Body of pancreas (tissue), 4 donors: ENCODE measurements at regions not wholly inside any gene's neighbourhood (a gene's known extent, or its start where the extent isn't known, plus 50 kb on each side); places are given as distances from the start of the nearest gene placed in this dataset.

ENCODE experiments used
- ATAC-seq: fragments of 150-250 bp; one replicate; pipeline ENCODE4 v1.9.1; 2016
- DNase-seq, 4 donors: peaks; one replicate each; pipeline ENCODE4 v3.0.0-alpha.2; 2019
- H3K27ac ChIP-seq, 4 donors: fragments of 200-600 bp; sonication (generic); 1 replicate in 3 of 4; 2 replicates in 1 of 4; pipeline versions ENCODE4 v1.5.1 to v1.6.1; 2016 to 2019; ENCODE audit warnings: mild to moderate bottlenecking in 1 of 4, mixed read lengths in 1 of 4, moderate library complexity in 1 of 4
- H3K27me3 ChIP-seq, 2 donors: fragments of 200-600 bp; sonication (generic); one replicate each; pipeline ENCODE4 v1.6.0; 2016; ENCODE audit warnings: mild to moderate bottlenecking in 1 of 2
- H3K36me3 ChIP-seq, 2 donors: fragments of 200-600 bp; sonication (generic); replicated peaks in 1 of 2; 2 replicates each; pipeline ENCODE4 v1.5.1; 2016; ENCODE audit warnings: low read depth in 2 of 2; ENCODE audit not compliant: insufficient read depth in 1 of 2
- H3K4me1 ChIP-seq: fragments of 200-600 bp; sonication (generic); one replicate; pipeline ENCODE4 v1.6.0; 2016
- H3K4me3 ChIP-seq, 2 donors: fragments of 200-600 bp; sonication (generic); 1 replicate in 1 of 2; 2 replicates in 1 of 2; pipeline ENCODE4 v1.5.1; 2016 to 2019
- H3K9me3 ChIP-seq, 3 donors: fragments of 200-600 bp; sonication (generic); 1 replicate in 2 of 3; 2 replicates in 1 of 3; pipeline ENCODE4 v1.5.1; 2016
- POLR2A ChIP-seq, 3 donors: fragments of 450-650 bp; IDR thresholded peaks; one replicate each; pipeline ENCODE4 v1.6.1; 2016; ENCODE audit warnings: antibody characterized with exemption in 3 of 3, mild to moderate bottlenecking in 2 of 3
- whole genome bisulfite sequencing, 2 donors: methylation state at CpG; one replicate each; pipeline ENCODE4 v1.1.5; 2017; 5-methylcytosine and 5-hydroxymethylcytosine counted together
- intact Hi-C: fragments of 100-400 bp; cut with DNase I; formaldehyde crosslinking; loops from one replicate; pipeline ENCODE4 v1.15.1; 2023
- TF ChIP-seq, protein P1 (sequence below), 7 experiments: fragments of 450-650 bp in 4 of 7; fragments of 200-600 bp in 3 of 7; sonication (generic) in 3 of 7; IDR thresholded peaks; one replicate each; pipeline ENCODE4 v1.5.1; 2016 to 2019; ENCODE audit warnings: antibody characterized with exemption in 7 of 7

DNA sequence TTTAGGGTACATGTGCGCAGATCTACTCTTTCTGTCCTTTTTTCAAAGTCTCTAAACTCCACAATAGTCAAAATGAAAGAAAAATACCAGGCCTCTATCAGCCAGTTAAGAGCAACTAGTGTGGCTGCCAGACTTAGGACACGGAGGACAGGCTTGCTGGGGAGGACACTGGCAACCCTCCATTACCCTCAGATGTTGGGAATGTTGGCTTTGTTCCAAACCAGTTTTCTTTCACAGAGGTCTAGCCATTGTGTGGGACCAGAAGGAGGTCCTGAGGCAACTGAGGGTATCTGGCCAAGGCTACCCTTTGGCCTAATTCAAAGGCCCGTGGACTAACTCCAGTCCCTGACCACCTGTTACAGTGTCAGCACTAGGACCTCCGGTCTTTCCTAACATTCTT lies 51.2 kb upstream of the MED9 start:
- no peaks in the 10 kb centered on the region for H3K27me3 ChIP-seq
- 81 to 88% methylated on average over 4 of the region's 4 CpGs for WGBS, 2 donors
- intact Hi-C loops: no loop called here
- H3K4me1 ChIP-seq: peaks cover 15% of the 10 kb centered on the region
- H3K36me3 ChIP-seq: no peaks in the 10 kb centered on the region
- no peak overlapping the region for H3K27ac ChIP-seq
- ATAC-seq (no peak), DNase-seq (no peak)
- no peak overlapping the region for H3K4me3 ChIP-seq
- H3K9me3 ChIP-seq: peaks cover 0 to 6% (median 0%) of the 10 kb centered on the region in 3 donors
- TF ChIP-seq, protein P1, sequence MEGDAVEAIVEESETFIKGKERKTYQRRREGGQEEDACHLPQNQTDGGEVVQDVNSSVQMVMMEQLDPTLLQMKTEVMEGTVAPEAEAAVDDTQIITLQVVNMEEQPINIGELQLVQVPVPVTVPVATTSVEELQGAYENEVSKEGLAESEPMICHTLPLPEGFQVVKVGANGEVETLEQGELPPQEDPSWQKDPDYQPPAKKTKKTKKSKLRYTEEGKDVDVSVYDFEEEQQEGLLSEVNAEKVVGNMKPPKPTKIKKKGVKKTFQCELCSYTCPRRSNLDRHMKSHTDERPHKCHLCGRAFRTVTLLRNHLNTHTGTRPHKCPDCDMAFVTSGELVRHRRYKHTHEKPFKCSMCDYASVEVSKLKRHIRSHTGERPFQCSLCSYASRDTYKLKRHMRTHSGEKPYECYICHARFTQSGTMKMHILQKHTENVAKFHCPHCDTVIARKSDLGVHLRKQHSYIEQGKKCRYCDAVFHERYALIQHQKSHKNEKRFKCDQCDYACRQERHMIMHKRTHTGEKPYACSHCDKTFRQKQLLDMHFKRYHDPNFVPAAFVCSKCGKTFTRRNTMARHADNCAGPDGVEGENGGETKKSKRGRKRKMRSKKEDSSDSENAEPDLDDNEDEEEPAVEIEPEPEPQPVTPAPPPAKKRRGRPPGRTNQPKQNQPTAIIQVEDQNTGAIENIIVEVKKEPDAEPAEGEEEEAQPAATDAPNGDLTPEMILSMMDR (IDR thresholded peaks at IDR 0.05): no peak
- TF ChIP-seq POLR2A (IDR thresholded peaks at IDR 0.05): no peak

DNA sequence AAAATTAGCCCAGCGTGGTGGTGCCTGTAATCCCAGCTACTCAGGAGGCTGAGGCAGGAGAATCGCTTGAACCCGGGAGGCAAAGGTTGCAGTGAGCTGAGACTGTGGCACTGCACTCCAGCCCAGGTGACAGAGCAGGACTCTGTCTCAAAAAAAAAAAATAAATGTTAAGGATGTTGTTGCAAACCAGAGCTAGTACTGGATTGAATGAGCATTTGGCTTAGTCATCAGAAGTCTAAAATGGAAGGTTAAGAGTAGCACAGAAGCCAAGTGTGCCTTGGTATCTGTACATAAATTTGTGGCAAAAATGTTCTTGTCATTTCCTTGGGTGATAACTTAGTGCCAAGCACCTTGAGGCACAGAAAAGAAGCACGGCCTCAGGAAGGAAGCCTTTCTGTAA lies 50.6 kb upstream of the MED9 start:
- intact Hi-C loops: no loop called here
- 84 to 96% methylated on average over 4 of the region's 4 CpGs for WGBS, 2 donors
- Histone ChIP-seq H3K27ac (no peak overlapping the region), H3K4me1 (peaks cover 15% of the 10 kb centered on the region), H3K27me3 (no peaks in the 10 kb centered on the region), H3K4me3 (no peak overlapping the region), H3K36me3 (no peaks in the 10 kb centered on the region), H3K9me3 (peaks cover 0 to 6% (median 0%) of the 10 kb centered on the region in 3 donors)
- no peak for ATAC-seq
- no peak for TF ChIP-seq POLR2A (IDR thresholded peaks at IDR 0.05)
- TF ChIP-seq, protein P1 (IDR thresholded peaks at IDR 0.05): no peak
- no peak for DNase-seq
